B cell (primary cell): ENCODE measurements at regions not wholly inside any gene's neighbourhood (a gene's known extent, or its start where the extent isn't known, plus 50 kb on each side); places are given as distances from the start of the nearest gene placed in this dataset.

Experiments used
- ATAC-seq: fragments of 200-7000 bp; cut with Tn5 transposase; one replicate; pipeline ENCODE4 v1.10.0; 2021; ENCODE audit warnings: low read depth, mild to moderate bottlenecking, moderate number of reproducible peaks, moderate library complexity
- CTCF ChIA-PET: fragments of 350-600 bp; sonication (Branson Sonifier 250); formaldehyde crosslinking; loops from one replicate; lab custom pipeline; 2021; ENCODE audit warnings: antibody characterized with exemption, inconsistent platforms; lab: Charles Lee
- POLR2A ChIA-PET: fragments of 350-600 bp; sonication (Branson Sonifier 250); formaldehyde crosslinking; loops from one replicate; lab custom pipeline; 2021; ENCODE audit warnings: antibody characterized with exemption; lab: Charles Lee
- DNase-seq: peaks from one replicate; pipeline ENCODE4 v3.0.0; 2013
- H2AFZ ChIP-seq: 2 replicates; pipeline ENCODE4 v1.6.1; 2012; ENCODE audit warnings: mild to moderate bottlenecking, low read depth, low read length; ENCODE audit not compliant: insufficient read depth, poor library complexity, severe bottlenecking
- H3K27ac ChIP-seq, 2 donors: 1 replicate in 1 of 2; 2 replicates in 1 of 2; pipeline ENCODE4 v1.5.1; 2012 to 2013; ENCODE audit warnings: low read length in 2 of 2, mild to moderate bottlenecking in 2 of 2, moderate library complexity in 1 of 2
- H3K27me3 ChIP-seq, 4 experiments: fragments of 200-600 bp in 1 of 4; sonication (generic) in 1 of 4; replicated peaks in 1 of 4; 1 replicate in 2 of 4; 2 replicates in 2 of 4; pipeline versions ENCODE4 v1.6.1 to v1.7.0; 2013 to 2016; ENCODE audit warnings: low read length in 3 of 4, mild to moderate bottlenecking in 2 of 4, mixed read lengths in 1 of 4, moderate library complexity in 1 of 4; ENCODE audit not compliant: insufficient read depth in 4 of 4, control insufficient read depth in 3 of 4; ENCODE audit errors: control extremely low read depth in 1 of 4
- H3K36me3 ChIP-seq, 2 experiments: replicated peaks in 1 of 2; 1 replicate in 1 of 2; 2 replicates in 1 of 2; pipeline versions ENCODE4 v1.6.1 to v1.7.1; 2013; ENCODE audit warnings: low read length in 1 of 2; ENCODE audit not compliant: insufficient read depth in 2 of 2, control insufficient read depth in 1 of 2; ENCODE audit errors: control extremely low read depth in 1 of 2, extremely low read depth in 1 of 2
- H3K4me1 ChIP-seq, 2 donors: fragments of 200-600 bp in 1 of 2; sonication (generic) in 1 of 2; 1 replicate in 1 of 2; 2 replicates in 1 of 2; pipeline versions ENCODE4 v1.5.1 to v1.6.1; 2013 to 2017; ENCODE audit warnings: low read length in 2 of 2; ENCODE audit not compliant: control insufficient read depth in 2 of 2, insufficient read depth in 2 of 2
- H3K4me2 ChIP-seq: replicated peaks from 2 replicates; pipeline ENCODE3; 2012; ENCODE audit warnings: mild to moderate bottlenecking, low read depth, low read length; ENCODE audit not compliant: poor library complexity, severe bottlenecking
- H3K4me3 ChIP-seq, 5 experiments: fragments of 200-600 bp in 1 of 5; sonication (generic) in 1 of 5; 1 replicate in 3 of 5; 2 replicates in 2 of 5; pipeline versions ENCODE4 v1.5.1 to v1.7.0; 2011 to 2016; ENCODE audit warnings: low read length in 4 of 5, mild to moderate bottlenecking in 4 of 5, low read depth in 2 of 5, control low read depth in 1 of 5, moderate library complexity in 1 of 5; ENCODE audit not compliant: insufficient read depth in 1 of 5; ENCODE audit errors: control extremely low read depth in 1 of 5, extremely low read depth in 1 of 5
- H3K79me2 ChIP-seq: fragments of 200-600 bp; sonication (generic); one replicate; pipeline ENCODE4 v1.6.0; 2016; ENCODE audit warnings: low read length; ENCODE audit not compliant: control insufficient read depth, insufficient read depth
- H3K9ac ChIP-seq: fragments of 200-600 bp; sonication (generic); 2 replicates; pipeline ENCODE4 v1.6.1; 2017; ENCODE audit warnings: mild to moderate bottlenecking, low read length, moderate library complexity
- H3K9me3 ChIP-seq, 3 donors: one replicate each; pipeline versions ENCODE4 v1.6.1 to v1.7.1; 2013; ENCODE audit warnings: low read length in 2 of 3; ENCODE audit not compliant: control insufficient read depth in 2 of 3, insufficient read depth in 1 of 3; ENCODE audit errors: control extremely low read depth in 1 of 3
- H4K20me1 ChIP-seq: 2 replicates; pipeline ENCODE4 v1.6.0; 2012; ENCODE audit warnings: mild to moderate bottlenecking, low read length; ENCODE audit not compliant: insufficient read depth, control insufficient read depth, poor library complexity, severe bottlenecking
- H3K27ac Mint-ChIP-seq: one replicate; pipeline ENCODE4 v1.8.0; 2021; ENCODE audit warnings: mixed read lengths
- H3K27me3 Mint-ChIP-seq: one replicate; pipeline ENCODE4 v1.8.0; 2021; ENCODE audit warnings: mixed read lengths
- H3K4me1 Mint-ChIP-seq: one replicate; pipeline ENCODE4 v1.8.0; 2021; ENCODE audit warnings: mixed read lengths
- H3K4me3 Mint-ChIP-seq: one replicate; pipeline ENCODE4 v1.8.0; 2021; ENCODE audit warnings: mixed read lengths
- H3K9me3 Mint-ChIP-seq: one replicate; pipeline ENCODE4 v1.8.0; 2022; ENCODE audit warnings: mixed read lengths; ENCODE audit not compliant: insufficient read depth
- EZH2 ChIP-seq: IDR thresholded peaks from 2 replicates; pipeline ENCODE4 v1.6.1; 2012; ENCODE audit warnings: borderline replicate concordance, low read depth, mild to moderate bottlenecking, moderate library complexity, low read length; ENCODE audit not compliant: insufficient read depth, poor library complexity, severe bottlenecking
- WGBS: methylation state at CpG from one replicate; pipeline ENCODE4 v1.1.5; 2013; ENCODE audit warnings: missing lambda C conversion rate; ENCODE audit not compliant: insufficient coverage; 5-methylcytosine and 5-hydroxymethylcytosine counted together
- intact Hi-C: fragments of 100-400 bp; cut with micrococcal nuclease; formaldehyde crosslinking; loops from one replicate; pipeline ENCODE4 v1.10.0; 2022
- TF ChIP-seq, protein P1 (sequence below): fragments of 200-600 bp; IDR thresholded peaks from one replicate; pipeline ENCODE4 v1.8.0; 2022; ENCODE audit warnings: antibody characterized with exemption, mild to moderate bottlenecking

DNA sequence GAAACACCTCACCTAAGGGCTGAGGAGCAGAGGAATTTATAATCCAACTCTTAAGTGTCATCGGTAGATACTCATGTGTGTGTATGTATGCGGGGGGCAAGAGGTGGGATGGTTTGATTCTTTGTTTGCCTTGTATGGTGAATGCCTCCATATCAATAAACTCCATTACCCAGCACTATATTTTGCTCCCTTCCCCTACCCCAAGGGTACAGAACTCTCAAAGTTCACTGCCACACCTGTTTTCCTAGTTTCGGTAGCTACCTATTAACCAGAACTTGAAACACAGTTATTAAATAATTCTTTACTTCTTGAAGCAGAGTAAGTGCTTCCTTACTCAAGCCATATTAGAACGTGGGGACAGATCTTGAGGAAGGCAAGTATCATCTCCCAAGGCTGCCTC lies 400.8 kb upstream of the SUCLG2 start:
- Histone ChIP-seq H3K27me3 (no peaks in the 10 kb centered on the region), H2AFZ (no peak overlapping the region), H3K4me1 (no peaks in the 10 kb centered on the region), H4K20me1 (no peaks in the 10 kb centered on the region), H3K79me2 (no peaks in the 10 kb centered on the region), H3K4me3 (no peak overlapping the region), H3K9ac (no peak overlapping the region), H3K27ac (no peak overlapping the region), H3K36me3 (no peaks in the 10 kb centered on the region), H3K9me3 (no peaks in the 10 kb centered on the region), H3K4me2 (no peak overlapping the region)
- TF ChIP-seq, protein P1, sequence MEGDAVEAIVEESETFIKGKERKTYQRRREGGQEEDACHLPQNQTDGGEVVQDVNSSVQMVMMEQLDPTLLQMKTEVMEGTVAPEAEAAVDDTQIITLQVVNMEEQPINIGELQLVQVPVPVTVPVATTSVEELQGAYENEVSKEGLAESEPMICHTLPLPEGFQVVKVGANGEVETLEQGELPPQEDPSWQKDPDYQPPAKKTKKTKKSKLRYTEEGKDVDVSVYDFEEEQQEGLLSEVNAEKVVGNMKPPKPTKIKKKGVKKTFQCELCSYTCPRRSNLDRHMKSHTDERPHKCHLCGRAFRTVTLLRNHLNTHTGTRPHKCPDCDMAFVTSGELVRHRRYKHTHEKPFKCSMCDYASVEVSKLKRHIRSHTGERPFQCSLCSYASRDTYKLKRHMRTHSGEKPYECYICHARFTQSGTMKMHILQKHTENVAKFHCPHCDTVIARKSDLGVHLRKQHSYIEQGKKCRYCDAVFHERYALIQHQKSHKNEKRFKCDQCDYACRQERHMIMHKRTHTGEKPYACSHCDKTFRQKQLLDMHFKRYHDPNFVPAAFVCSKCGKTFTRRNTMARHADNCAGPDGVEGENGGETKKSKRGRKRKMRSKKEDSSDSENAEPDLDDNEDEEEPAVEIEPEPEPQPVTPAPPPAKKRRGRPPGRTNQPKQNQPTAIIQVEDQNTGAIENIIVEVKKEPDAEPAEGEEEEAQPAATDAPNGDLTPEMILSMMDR, result no peak
- TF ChIP-seq EZH2, result no peak
- no peak overlapping the region for H3K27ac Mint-ChIP-seq
- peaks cover 3% of the 10 kb centered on the region for H3K27me3 Mint-ChIP-seq
- no peaks in the 10 kb centered on the region for H3K4me1 Mint-ChIP-seq
- intact Hi-C loops, result no loop called here
- POLR2A ChIA-PET, result no interaction called here
- WGBS, result 100% methylated on average over 1 of the region's 4 CpGs
- no peak for DNase-seq
- CTCF ChIA-PET, result no interaction called here
- no peak for ATAC-seq
- H3K4me3 Mint-ChIP-seq, result no peak overlapping the region
- no peaks in the 10 kb centered on the region for H3K9me3 Mint-ChIP-seq

DNA sequence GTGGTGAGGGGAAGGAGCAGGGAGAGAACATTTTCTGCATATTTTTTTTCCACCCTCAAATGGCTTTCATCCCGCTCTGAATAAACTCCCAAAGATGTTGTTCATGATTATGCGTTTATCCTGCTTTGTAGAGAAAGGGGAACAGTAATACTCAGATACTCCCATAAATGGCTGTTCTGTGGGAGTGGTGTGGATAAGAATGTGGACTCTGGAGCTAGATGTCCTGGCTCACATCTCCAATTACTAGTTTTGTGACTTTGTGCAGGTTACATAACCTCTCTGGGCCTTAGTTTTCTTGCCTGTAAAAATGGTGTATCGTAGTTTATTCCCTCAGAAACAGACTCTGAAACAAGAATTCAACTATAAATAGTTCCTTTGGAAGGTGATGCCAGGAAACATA lies 395.4 kb upstream of the SUCLG2 start:
- DNase-seq (no peak), ATAC-seq (no peak)
- Mint-ChIP-seq H3K4me1 (no peaks in the 10 kb centered on the region), H3K27me3 (no peaks in the 10 kb centered on the region), H3K27ac (no peak overlapping the region), H3K4me3 (no peak overlapping the region), H3K9me3 (peaks cover 2% of the 10 kb centered on the region)
- no CpG with 5 or more reads among the region's 3 CpGs for WGBS
- POLR2A ChIA-PET, result no interaction called here
- CTCF ChIA-PET, result no interaction called here
- Histone ChIP-seq H3K4me3 (no peak overlapping the region), H3K9me3 (no peaks in the 10 kb centered on the region), H3K27ac (no peak overlapping the region), H3K27me3 (no peaks in the 10 kb centered on the region), H3K4me2 (no peak overlapping the region), H3K9ac (no peak overlapping the region), H2AFZ (no peak overlapping the region), H3K4me1 (no peaks in the 10 kb centered on the region), H3K79me2 (no peaks in the 10 kb centered on the region), H3K36me3 (no peaks in the 10 kb centered on the region), H4K20me1 (no peaks in the 10 kb centered on the region)
- intact Hi-C loops, result no loop called here
- TF ChIP-seq, protein P1, result no peak
- no peak for TF ChIP-seq EZH2
